LNCAP (cell line): ENCODE measurements at regions not wholly inside any gene's neighbourhood (a gene's known extent, or its start where the extent isn't known, plus 50 kb on each side); places are given as distances from the start of the nearest gene placed in this dataset.

Source experiments
- CTCF ChIP-seq: fragments of 450-650 bp; IDR thresholded peaks from 2 replicates; pipeline ENCODE4 v1.5.1; 2017; ENCODE audit warnings: mild to moderate bottlenecking

DNA sequence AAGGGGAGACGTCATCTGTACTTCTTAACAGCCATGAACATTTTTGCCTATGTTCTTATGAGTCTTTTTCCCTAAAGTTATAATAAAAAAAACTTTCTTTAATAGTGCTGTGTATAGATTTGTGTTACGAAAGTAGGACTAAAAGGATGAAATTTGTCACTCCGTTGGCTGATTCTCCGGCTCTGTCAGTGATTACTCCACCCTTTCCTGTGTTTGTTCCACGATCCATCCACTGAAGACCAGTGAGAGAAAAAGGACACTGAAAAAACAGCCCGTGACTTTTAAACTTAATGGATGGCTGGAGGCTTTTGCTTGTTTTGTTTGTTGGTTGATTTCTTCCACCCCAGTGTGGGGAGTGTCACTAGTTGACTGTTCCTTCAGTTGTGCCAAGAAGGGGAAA, 232.0 kb upstream of the NOX3 start:
- no peak for TF ChIP-seq CTCF

- TF ChIP-seq CTCF: no peak
Observed at GRCh38 chr6:155684416-155685196, 229.0 kb upstream of the NOX3 start.

- TF ChIP-seq CTCF: no peak
Observed at GRCh38 chr6:155678361-155678760, 222.7 kb upstream of the NOX3 start.

DNA sequence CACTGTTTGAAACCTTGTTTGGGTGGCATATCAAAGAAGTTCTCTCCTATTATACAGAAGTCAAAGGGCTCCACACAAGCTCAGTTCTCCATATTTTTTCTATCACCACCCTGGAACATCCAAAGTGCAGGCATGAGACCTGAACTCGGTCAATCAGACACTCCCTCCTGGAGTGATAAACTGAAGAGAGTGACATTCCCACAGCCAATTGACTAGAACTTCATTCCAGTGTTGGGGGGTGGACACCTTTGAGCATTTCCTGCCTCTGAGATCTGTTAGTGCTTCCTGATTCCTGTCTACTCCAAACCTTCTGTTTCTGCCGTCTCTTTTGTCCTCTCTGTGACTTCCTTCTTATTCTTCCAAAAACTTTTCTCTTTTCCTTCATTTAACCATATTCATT, 220.7 kb upstream of the NOX3 start:
- no peak for TF ChIP-seq CTCF

- TF ChIP-seq CTCF: no peak
Observed at GRCh38 chr6:155670655-155671054, 215.0 kb upstream of the NOX3 start.

DNA sequence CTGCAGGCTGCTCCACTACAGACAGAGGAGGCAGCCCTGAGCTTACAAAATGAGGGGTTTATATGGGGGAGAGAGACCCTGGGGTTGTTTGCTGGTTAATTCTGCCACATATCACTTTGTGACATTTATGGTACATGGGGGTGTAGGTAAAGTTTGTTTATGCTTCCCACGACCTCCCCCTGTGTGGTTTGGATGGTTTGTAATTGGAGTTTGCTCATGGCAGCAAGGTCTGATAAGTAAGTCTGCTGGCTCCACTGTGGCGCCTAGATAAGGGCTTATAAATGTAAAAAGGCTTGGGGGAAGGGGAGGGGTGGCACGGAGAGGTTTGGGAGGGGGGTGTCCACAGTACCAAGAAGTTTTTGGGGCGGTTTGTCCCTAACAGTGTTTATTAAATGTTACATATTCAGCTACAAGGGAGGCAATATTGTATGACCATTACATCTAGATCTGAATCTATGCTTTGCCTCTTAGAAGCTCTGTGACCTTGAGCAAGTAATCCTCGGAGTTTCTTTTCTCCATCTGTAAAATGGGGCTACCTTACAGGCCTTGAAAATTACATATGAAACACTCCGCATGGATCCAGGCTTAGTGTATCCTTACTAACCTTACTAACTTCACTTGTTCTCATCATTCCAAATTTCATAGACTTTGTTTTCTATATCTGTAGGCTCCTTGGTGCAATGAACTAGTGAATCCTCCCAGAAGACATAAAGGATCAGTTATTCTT, 204.8 kb upstream of the NOX3 start:
- TF ChIP-seq CTCF: no peak

DNA sequence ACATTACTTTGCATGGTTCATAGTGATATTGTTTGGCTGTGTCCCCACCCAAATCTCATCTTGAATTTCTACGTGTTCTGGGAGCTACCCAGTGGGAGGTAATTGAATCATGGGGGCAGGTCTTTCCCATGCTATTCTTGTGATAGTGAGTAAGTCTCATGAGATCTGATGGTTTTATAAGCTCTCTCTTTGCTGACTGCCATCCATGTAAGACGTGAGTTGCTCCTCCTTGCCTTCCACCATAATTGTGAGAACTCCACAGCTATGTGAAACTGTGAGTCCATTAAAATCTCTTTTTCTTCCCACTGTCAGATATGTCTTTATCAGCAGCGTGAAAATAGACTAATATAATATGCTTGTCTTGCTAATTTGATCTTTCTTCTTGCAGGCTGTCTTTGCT, 200.4 kb upstream of the NOX3 start:
- TF ChIP-seq CTCF: no peak
